ENCODE measurements at regions not wholly inside any gene's neighbourhood (a gene's known extent, or its start where the extent isn't known, plus 50 kb on each side); places are given as distances from the start of the nearest gene placed in this dataset.

DNA sequence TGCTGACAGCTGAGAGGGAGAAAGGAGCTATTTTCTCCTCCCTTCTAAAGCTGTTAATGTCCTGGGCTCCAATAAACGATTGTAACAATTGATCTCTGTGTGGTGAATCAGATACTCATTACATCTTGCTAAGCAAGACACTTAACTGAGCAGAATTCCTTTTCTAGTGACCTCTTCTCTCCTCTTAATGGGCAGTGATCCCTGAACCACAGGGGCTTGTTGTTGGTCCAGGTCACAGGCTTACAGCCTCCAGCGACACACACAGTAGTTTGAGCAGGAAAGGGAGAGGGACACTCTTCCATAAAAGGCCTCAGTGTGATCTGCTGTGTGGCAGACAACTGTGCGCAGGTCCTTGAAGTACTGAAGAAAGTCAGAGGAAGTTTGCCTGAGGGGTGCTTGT, 58.5 kb upstream of the MYO10 start:
- DNase-seq (ENCODE audit: low read depth in 1 of 2, low spot score in 1 of 2), result no peak
- no peak overlapping the region for H3K4me3 ChIP-seq (replicated peaks; ENCODE audit: insufficient read depth, low read length)
- TF ChIP-seq, protein P1, sequence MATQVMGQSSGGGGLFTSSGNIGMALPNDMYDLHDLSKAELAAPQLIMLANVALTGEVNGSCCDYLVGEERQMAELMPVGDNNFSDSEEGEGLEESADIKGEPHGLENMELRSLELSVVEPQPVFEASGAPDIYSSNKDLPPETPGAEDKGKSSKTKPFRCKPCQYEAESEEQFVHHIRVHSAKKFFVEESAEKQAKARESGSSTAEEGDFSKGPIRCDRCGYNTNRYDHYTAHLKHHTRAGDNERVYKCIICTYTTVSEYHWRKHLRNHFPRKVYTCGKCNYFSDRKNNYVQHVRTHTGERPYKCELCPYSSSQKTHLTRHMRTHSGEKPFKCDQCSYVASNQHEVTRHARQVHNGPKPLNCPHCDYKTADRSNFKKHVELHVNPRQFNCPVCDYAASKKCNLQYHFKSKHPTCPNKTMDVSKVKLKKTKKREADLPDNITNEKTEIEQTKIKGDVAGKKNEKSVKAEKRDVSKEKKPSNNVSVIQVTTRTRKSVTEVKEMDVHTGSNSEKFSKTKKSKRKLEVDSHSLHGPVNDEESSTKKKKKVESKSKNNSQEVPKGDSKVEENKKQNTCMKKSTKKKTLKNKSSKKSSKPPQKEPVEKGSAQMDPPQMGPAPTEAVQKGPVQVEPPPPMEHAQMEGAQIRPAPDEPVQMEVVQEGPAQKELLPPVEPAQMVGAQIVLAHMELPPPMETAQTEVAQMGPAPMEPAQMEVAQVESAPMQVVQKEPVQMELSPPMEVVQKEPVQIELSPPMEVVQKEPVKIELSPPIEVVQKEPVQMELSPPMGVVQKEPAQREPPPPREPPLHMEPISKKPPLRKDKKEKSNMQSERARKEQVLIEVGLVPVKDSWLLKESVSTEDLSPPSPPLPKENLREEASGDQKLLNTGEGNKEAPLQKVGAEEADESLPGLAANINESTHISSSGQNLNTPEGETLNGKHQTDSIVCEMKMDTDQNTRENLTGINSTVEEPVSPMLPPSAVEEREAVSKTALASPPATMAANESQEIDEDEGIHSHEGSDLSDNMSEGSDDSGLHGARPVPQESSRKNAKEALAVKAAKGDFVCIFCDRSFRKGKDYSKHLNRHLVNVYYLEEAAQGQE (IDR thresholded peaks at IDR 0.05; ENCODE audit: insufficient replicate concordance, low read depth), result no peak
- no peak for TF ChIP-seq SPI1 (IDR thresholded peaks at IDR 0.05; ENCODE audit: borderline replicate concordance, low read depth)
- no peak for TF ChIP-seq GABPA (IDR thresholded peaks at IDR 0.05; ENCODE audit: low read depth)
- TF ChIP-seq POLR2AphosphoS5 (IDR thresholded peaks at IDR 0.05; ENCODE audit: low read depth), result no peak
- TF ChIP-seq, protein P2, sequence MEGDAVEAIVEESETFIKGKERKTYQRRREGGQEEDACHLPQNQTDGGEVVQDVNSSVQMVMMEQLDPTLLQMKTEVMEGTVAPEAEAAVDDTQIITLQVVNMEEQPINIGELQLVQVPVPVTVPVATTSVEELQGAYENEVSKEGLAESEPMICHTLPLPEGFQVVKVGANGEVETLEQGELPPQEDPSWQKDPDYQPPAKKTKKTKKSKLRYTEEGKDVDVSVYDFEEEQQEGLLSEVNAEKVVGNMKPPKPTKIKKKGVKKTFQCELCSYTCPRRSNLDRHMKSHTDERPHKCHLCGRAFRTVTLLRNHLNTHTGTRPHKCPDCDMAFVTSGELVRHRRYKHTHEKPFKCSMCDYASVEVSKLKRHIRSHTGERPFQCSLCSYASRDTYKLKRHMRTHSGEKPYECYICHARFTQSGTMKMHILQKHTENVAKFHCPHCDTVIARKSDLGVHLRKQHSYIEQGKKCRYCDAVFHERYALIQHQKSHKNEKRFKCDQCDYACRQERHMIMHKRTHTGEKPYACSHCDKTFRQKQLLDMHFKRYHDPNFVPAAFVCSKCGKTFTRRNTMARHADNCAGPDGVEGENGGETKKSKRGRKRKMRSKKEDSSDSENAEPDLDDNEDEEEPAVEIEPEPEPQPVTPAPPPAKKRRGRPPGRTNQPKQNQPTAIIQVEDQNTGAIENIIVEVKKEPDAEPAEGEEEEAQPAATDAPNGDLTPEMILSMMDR (IDR thresholded peaks at IDR 0.05; ENCODE audit: insufficient read depth, low read length), result no peak
- no peaks in the 10 kb centered on the region for H3K27me3 ChIP-seq (ENCODE audit: insufficient read depth, poor library complexity, severe bottlenecking)
- H3K27ac ChIP-seq (replicated peaks), result no peak overlapping the region

DNA sequence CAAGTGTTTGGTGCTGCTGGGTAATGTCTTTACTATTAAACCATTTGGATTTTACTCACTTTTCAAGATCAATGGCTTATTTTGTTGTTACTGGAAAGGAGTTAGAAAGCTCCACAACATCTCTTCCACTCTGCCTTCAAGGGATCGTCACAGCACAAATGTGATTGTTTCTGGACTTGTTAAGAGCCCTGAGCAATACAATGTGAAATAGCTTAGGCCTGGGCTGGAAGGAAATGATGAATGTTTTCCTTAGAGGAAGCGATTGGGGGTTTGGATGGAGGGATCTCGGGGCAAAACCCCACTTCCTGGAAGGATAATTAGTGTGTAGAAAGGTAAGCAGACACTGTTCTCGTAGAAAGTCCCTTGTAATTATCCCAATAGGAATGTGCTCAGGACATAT, 59.3 kb upstream of the MYO10 start:
- no peak for DNase-seq (ENCODE audit: low read depth in 1 of 2, low spot score in 1 of 2)
- TF ChIP-seq, protein P1 (IDR thresholded peaks at IDR 0.05; ENCODE audit: insufficient replicate concordance, low read depth), result no peak
- TF ChIP-seq SPI1 (IDR thresholded peaks at IDR 0.05; ENCODE audit: borderline replicate concordance, low read depth), result no peak
- no peak for TF ChIP-seq GABPA (IDR thresholded peaks at IDR 0.05; ENCODE audit: low read depth)
- TF ChIP-seq, protein P2 (IDR thresholded peaks at IDR 0.05; ENCODE audit: insufficient read depth, low read length), result no peak
- no peak for TF ChIP-seq POLR2AphosphoS5 (IDR thresholded peaks at IDR 0.05; ENCODE audit: low read depth)
- no peak overlapping the region for H3K27ac ChIP-seq (replicated peaks)
- no peaks in the 10 kb centered on the region for H3K27me3 ChIP-seq (ENCODE audit: insufficient read depth, poor library complexity, severe bottlenecking)
- H3K4me3 ChIP-seq (replicated peaks; ENCODE audit: insufficient read depth, low read length), result no peak overlapping the region

DNA sequence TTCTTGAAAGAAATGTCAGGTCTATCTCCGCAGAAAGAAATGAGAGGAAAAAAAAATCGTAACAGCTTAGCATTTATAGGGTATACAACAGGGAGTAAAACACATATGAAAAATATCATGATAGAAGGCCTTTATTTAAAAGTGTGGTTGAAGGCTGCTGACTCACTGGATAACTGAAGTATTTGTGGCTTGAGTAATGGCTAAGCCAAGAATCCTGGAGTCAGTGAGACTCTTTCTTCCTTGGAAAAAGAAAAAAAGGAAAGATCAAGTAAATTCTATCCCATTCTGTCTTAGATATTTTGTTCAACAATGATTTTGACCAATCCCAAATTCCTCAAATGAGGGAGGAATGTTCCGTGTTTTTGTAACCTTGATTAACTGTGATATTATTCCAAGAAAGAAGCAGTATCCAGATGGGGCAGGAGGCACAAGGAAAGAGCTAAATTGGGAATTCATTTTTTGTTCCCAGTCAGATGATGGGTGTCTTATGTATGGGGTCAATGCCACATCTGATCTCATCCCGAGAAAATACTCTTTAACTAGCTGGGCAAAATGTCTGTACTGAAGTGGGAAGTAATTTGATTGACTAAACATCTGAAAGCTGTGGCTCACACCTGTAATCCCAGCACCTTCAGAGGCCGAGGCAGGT, 64.3 kb upstream of the MYO10 start:
- TF ChIP-seq SPI1 (IDR thresholded peaks at IDR 0.05; ENCODE audit: borderline replicate concordance, low read depth) (no peak), POLR2AphosphoS5 (IDR thresholded peaks at IDR 0.05; ENCODE audit: low read depth) (no peak), GABPA (IDR thresholded peaks at IDR 0.05; ENCODE audit: low read depth) (no peak)
- TF ChIP-seq, protein P1 (IDR thresholded peaks at IDR 0.05; ENCODE audit: insufficient replicate concordance, low read depth), result no peak
- TF ChIP-seq, protein P2 (IDR thresholded peaks at IDR 0.05; ENCODE audit: insufficient read depth, low read length), result no peak
- DNase-seq (ENCODE audit: low read depth in 1 of 2, low spot score in 1 of 2), result no peak
- Histone ChIP-seq H3K27me3 (ENCODE audit: insufficient read depth, poor library complexity, severe bottlenecking) (no peaks in the 10 kb centered on the region), H3K27ac (replicated peaks) (no peak overlapping the region), H3K4me3 (replicated peaks; ENCODE audit: insufficient read depth, low read length) (no peak overlapping the region)

Measured in HL-60 (cell line).